Brain microvascular endothelial cell (primary cell): ENCODE measurements at regions not wholly inside any gene's neighbourhood (a gene's known extent, or its start where the extent isn't known, plus 50 kb on each side); places are given as distances from the start of the nearest gene placed in this dataset.
A peak's percentile ranks its signal among the peaks of the same experiment; 100 is the strongest.

ENCODE experiments used
- DNase-seq: peaks from one replicate; pipeline ENCODE4 v3.0.0-alpha.2; 2020
- H3K27ac ChIP-seq: fragments of 250-450 bp; sonication (Bioruptor Pico); 2 replicates; pipeline ENCODE4 v1.5.1; 2020; ENCODE audit warnings: mild to moderate bottlenecking, moderate library complexity
- H3K27me3 ChIP-seq: fragments of 250-450 bp; sonication (Bioruptor Pico); replicated peaks from 2 replicates; pipeline ENCODE4 v1.5.1; 2020; ENCODE audit warnings: mild to moderate bottlenecking
- H3K36me3 ChIP-seq: fragments of 250-450 bp; sonication (Bioruptor Pico); replicated peaks from 2 replicates; pipeline ENCODE4 v1.5.1; 2020; ENCODE audit warnings: mild to moderate bottlenecking
- H3K4me3 ChIP-seq: 2 replicates; pipeline ENCODE4 v1.5.1; 2011; ENCODE audit warnings: low read depth, mild to moderate bottlenecking, control low read depth, low read length, moderate library complexity
- CTCF ChIP-seq: IDR thresholded peaks from 2 replicates; pipeline ENCODE4 v1.5.1; 2011; ENCODE audit warnings: low read depth, mild to moderate bottlenecking, moderate library complexity, low read length, control low read depth, inconsistent platforms; ENCODE audit errors: missing control alignments
- in situ Hi-C: cut with HindIII; loops from 2 replicates; pipeline ENCODE4 v1.10.0; 2017; ENCODE audit warnings: low sequenced_read_pairs, low pct_ligation_motif_present

GRCh38 chr5:56710826-56711590 is 104.3 kb upstream of the MAP3K1 start:
- TF ChIP-seq CTCF = no peak
- Histone ChIP-seq H3K4me3 (no peak overlapping the region), H3K36me3 (no peaks in the 10 kb centered on the region), H3K27ac (peak overlapping the region; percentile 3), H3K27me3 (no peaks in the 10 kb centered on the region)
- in situ Hi-C loops = no loop called here
- peak; percentile 60 for DNase-seq

GRCh38 chr5:56706504-56706903 is 108.8 kb upstream of the MAP3K1 start:
- no peak overlapping the region for H3K4me3 ChIP-seq
- no peak for DNase-seq
- no peaks in the 10 kb centered on the region for H3K36me3 ChIP-seq
- H3K27me3 ChIP-seq = no peaks in the 10 kb centered on the region
- TF ChIP-seq CTCF = no peak
- in situ Hi-C loops = no loop called here
- H3K27ac ChIP-seq = no peak overlapping the region

- in situ Hi-C loops = no loop called here
- no peak for TF ChIP-seq CTCF
- H3K27ac ChIP-seq = no peak overlapping the region
- H3K27me3 ChIP-seq = no peaks in the 10 kb centered on the region
- DNase-seq = no peak
- no peak overlapping the region for H3K4me3 ChIP-seq
- H3K36me3 ChIP-seq = no peaks in the 10 kb centered on the region
Observed at GRCh38 chr5:56705217-56705616, 110.1 kb upstream of the MAP3K1 start.

GRCh38 chr5:56703952-56704351 is 111.4 kb upstream of the MAP3K1 start:
- in situ Hi-C loops = no loop called here
- no peak for DNase-seq
- no peak overlapping the region for H3K4me3 ChIP-seq
- no peaks in the 10 kb centered on the region for H3K36me3 ChIP-seq
- H3K27me3 ChIP-seq = no peaks in the 10 kb centered on the region
- no peak for TF ChIP-seq CTCF
- H3K27ac ChIP-seq = no peak overlapping the region

GRCh38 chr5:56700711-56701110 is 114.6 kb upstream of the MAP3K1 start:
- no peak overlapping the region for H3K4me3 ChIP-seq
- H3K27ac ChIP-seq = no peak overlapping the region
- TF ChIP-seq CTCF = no peak
- no peak for DNase-seq
- in situ Hi-C loops = no loop called here
- H3K36me3 ChIP-seq = no peaks in the 10 kb centered on the region
- H3K27me3 ChIP-seq = no peaks in the 10 kb centered on the region

- H3K4me3 ChIP-seq = no peak overlapping the region
- no peaks in the 10 kb centered on the region for H3K36me3 ChIP-seq
- H3K27me3 ChIP-seq = no peaks in the 10 kb centered on the region
- DNase-seq = no peak
- no peak overlapping the region for H3K27ac ChIP-seq
- in situ Hi-C loops = no loop called here
- no peak for TF ChIP-seq CTCF
Observed at GRCh38 chr5:56699538-56699937, 115.8 kb upstream of the MAP3K1 start.
